LNCAP (cell line): ENCODE measurements at regions not wholly inside any gene's neighbourhood (a gene's known extent, or its start where the extent isn't known, plus 50 kb on each side); places are given as distances from the start of the nearest gene placed in this dataset.

Experiments used
- TF ChIP-seq, protein P1 (sequence below): fragments of 450-650 bp; IDR thresholded peaks from 2 replicates; pipeline ENCODE4 v1.5.1; 2017; ENCODE audit warnings: mild to moderate bottlenecking

DNA sequence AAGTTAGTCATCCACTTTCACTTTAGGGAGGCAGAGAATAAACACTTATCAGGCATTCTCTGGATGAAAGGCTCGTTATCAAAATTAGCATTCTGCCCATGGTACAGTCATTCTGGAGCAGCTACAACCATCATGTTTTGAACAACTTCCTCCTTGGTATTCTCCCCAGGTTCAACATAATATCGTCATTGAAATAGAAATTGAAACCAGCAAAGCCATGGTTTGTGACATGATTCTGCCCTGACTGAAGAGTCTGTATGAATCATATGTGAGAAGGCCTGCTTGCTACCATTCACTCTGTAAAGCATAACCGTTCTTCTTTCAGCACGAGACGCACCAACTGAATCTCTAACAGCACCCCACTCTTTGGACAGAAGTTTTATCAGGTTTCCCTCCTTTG lies 127.5 kb upstream of the RADX start:
- TF ChIP-seq, protein P1, sequence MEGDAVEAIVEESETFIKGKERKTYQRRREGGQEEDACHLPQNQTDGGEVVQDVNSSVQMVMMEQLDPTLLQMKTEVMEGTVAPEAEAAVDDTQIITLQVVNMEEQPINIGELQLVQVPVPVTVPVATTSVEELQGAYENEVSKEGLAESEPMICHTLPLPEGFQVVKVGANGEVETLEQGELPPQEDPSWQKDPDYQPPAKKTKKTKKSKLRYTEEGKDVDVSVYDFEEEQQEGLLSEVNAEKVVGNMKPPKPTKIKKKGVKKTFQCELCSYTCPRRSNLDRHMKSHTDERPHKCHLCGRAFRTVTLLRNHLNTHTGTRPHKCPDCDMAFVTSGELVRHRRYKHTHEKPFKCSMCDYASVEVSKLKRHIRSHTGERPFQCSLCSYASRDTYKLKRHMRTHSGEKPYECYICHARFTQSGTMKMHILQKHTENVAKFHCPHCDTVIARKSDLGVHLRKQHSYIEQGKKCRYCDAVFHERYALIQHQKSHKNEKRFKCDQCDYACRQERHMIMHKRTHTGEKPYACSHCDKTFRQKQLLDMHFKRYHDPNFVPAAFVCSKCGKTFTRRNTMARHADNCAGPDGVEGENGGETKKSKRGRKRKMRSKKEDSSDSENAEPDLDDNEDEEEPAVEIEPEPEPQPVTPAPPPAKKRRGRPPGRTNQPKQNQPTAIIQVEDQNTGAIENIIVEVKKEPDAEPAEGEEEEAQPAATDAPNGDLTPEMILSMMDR: no peak

DNA sequence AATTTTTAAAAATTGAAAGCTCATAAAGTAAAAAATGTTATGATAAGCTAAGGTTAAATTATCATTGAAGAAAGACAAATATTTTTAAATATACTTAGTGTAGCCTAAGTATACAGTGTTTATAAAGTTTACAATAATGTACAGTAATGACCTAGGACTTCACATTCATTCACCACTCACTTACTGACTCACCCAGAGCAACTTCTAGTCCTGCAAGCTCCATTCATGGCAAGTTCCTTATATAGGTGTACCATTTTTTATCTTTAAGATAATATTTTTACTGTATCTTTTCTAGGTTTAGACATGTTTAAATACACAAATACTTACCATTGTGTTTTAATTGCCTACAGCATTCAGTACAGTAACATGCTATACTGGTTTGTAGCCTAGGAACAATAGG lies 112.3 kb upstream of the RADX start:
- TF ChIP-seq, protein P1: no peak

DNA sequence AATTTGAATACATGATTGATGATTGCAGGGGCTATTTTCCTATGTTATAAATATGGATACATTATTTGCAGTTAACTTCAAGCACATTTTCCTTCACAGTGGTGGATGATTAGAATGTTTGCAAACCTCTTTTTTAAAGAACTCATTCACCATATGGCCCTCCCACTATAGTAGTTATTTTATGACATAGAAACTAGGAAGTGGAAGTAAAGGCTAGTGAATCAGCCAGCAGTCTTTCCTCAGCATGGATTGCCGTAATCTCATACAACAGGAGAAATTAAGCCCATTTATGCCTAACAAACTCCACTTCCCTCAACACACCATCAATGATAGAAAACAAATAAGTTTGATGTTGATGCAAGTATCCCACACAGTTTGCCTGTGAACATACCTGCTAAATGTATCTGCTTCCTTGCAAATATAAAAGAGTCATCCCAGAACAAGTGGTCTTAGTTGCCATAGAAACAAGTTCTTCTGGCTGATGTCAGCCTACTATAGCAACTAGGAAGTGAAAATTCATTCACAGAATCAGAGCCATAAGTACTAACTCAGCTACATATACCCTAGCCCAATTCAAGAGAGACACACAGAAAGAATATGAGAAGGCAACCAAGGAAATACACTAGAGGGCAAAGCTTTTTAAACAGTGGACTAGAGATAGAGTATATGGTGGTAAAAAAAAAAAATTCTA lies 100.9 kb upstream of the RADX start:
- TF ChIP-seq, protein P1: no peak
